HuH-7 (cell line): ENCODE measurements at regions not wholly inside any gene's neighbourhood (a gene's known extent, or its start where the extent isn't known, plus 50 kb on each side); places are given as distances from the start of the nearest gene placed in this dataset.

ENCODE experiments used
- DNase-seq: peaks from one replicate; pipeline ENCODE4 v3.0.0; 2011; ENCODE audit warnings: low spot score

DNA sequence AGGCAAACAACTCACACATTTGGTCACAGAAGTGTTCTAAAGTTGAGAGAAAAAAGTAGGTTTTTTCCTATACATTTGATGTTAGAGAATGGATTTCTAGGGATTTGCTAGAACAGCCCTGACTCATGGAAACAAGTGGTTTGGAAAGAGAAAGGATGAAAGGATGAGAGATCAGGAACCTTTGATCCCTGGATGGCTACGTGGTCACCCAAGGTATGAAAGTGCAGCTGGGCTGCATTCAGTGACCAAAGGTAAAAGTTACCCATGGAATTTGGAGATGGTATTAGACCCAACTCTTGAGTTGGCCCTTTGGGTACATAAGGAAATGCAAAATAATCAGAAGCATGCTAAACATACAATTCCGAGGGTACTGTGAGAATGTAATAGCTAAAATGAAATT is 61.3 kb upstream of the SPIN1 start:
- no peak for DNase-seq

- DNase-seq = no peak
These were observed 62.2 kb upstream of the SPIN1 start for GRCh38 chr9:88326015-88326414.

GRCh38 chr9:88322906-88323566 is 65.2 kb upstream of the SPIN1 start:
- no peak for DNase-seq

DNA sequence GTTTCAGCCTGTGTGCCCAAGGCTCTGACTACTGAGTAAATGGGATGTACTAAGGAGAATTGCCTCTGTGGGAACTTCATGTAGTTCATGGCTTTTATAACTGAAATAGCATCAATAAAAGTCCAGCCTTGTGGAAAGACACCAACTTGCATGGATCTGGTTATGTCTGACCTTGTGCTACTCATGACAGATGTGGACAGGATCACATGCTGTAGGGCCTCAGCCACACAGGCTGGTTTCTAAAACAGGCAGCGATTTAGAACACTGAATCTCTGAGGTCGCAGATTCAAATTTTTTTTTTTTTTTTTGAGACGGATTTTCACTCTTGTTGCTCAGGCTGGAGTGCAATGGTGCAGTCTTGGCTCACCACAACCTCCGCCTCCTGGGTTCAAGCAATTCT is 66.5 kb upstream of the SPIN1 start:
- no peak for DNase-seq

- no peak for DNase-seq
These were observed 67.4 kb upstream of the SPIN1 start for GRCh38 chr9:88320748-88321415.

DNA sequence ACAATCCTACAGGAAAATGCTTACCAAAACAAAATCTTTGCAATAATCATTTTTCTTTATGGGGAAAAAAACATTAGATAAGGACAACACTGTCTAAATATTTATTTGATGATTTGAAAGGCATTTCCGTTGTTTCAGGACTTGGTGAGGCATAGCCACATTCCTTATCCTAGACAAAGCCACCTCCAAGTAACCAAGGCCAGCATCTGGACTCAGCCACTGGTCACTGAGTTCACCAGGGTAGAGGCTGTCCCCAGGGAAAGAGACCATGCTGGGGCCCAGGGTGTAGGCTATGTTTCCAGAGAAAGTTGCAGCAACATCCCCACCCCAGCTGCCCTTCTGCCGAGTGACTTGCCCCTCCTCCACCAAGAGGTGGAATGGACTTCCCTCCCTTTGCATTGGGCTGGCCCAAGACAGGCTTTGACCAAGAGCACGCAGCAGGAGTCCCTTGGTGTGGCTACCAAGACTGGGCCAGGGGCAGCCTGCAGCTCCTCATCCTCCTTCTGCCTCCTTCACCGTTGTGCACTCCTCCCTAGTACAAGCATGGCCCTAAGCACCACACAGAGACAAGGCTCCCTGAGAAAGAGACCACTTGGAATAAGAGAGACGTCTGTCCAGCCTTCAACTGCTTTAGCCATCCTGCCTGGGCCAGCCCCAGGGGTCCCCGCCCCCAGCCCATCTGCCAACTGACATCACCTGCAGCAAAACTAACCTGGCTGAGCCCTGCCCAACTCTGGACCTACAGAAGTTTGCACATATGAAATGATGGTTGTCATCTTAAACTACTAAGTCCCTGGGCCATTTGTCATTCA is 68.1 kb upstream of the SPIN1 start:
- no peak for DNase-seq

DNA sequence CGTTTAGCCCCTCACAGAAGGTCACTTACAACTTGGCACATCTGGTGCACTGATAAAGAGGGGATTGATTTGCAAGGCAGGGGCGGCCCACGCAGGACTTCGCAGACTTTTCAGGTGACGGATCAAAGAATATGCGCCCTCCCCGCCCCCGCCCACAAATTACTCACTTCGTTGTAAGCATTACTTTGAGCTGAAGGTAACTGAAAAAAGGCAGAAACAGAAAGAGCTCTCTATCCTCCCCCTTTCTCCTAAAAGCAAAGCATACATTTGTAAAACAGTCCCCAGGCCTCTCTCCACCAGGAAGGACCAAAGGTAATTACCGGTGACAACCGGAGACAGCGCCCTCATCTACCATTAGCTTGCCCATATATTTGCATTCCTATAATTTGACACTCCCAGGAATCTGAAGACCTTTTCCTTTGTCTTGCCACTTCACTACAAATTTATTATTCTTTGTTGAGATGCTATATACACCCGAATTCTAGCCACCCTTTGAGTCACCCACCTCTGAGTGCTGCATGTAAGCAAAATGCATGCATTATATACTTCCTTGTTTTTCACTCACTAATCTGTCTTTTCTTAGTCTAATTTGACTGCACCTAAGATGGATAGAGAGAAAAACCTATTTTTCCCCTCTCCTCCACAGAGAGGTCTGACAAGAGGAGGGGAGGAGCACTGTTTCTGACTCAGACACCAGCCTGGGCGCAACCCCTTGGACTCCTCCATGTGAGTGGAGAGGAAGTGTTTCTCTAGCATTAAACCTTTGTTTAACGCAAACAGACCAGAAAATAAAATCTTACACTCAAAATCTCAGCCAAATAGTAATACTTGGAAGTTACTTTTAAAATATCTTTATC is 74.7 kb upstream of the SPIN1 start:
- DNase-seq = no peak

GRCh38 chr9:88312517-88313103 is 75.6 kb upstream of the SPIN1 start:
- DNase-seq = no peak

DNA sequence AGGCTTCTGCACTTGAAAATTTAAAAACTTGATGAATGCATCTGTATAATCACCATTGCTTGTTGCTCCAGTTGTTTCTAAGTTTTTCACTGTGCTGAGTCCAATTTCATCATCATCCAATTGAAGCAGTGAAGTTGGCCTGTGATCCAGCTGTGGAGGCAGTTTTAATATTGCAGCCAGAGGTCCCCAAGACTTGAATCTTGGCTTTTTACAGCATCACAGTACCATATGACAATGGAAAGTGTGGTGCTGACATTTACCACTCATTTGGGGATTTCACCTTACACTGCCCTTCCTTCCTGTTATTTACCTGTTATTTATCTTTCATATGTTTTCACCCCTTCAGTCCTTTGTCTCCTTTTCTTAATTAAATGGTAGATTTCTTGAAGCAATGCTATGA is 76.2 kb upstream of the SPIN1 start:
- no peak for DNase-seq

- peak; percentile 17 for DNase-seq
These were observed 77.8 kb upstream of the SPIN1 start for GRCh38 chr9:88310310-88310980.

DNA sequence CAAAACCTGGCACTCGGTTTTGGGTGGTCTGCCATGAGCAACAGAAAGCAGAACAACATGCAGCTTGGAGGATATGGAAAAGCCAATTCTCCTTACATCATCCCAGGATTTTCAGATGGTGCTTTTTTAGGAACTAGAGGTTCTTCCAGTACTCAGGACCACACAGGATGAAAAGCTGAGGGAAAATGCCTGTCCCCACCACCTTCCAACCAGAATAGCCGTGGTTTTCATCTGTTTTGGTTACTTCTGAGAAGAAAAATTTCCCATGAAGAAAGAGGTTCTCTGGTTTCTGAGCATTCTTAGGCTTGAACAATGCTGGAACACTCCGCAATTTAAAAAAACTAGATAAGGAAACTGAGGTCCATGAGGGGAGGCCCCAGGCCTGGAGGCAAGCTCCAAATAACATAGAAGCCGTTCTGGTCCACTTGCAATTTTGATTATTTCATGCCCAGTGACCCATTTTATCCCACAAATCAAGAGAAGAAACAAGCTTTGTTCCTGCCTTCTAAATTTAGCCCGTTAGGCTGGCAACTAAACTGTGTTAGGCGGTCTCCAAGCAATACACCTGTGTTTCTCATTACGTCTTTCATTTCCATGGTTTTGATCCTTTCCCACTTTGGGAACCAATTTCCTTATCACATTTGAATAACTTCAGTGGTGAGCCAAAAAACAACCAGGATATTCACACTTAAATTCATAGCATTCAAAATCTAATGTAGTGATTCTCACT is 79.2 kb upstream of the SPIN1 start:
- DNase-seq = no peak

DNA sequence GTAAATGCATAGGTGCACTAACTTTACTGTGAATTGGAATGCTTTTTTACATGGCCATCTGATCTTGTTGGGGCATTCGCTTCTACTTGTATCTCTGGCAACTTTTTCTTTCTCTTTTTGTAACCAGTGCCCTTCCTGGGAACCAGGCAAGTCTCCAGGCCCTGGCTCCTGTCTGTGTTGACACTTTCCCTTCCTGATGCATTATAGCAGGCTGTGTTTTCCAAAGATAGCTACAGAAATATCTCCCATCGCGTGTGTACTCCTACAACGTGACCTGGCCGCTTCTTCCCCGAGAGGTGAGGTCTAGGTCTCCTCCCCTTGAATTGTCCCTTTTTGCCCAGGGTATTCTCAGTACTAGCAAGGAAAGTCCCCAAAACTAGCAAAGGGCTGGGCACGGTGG is 81.1 kb upstream of the SPIN1 start:
- no peak for DNase-seq

DNA sequence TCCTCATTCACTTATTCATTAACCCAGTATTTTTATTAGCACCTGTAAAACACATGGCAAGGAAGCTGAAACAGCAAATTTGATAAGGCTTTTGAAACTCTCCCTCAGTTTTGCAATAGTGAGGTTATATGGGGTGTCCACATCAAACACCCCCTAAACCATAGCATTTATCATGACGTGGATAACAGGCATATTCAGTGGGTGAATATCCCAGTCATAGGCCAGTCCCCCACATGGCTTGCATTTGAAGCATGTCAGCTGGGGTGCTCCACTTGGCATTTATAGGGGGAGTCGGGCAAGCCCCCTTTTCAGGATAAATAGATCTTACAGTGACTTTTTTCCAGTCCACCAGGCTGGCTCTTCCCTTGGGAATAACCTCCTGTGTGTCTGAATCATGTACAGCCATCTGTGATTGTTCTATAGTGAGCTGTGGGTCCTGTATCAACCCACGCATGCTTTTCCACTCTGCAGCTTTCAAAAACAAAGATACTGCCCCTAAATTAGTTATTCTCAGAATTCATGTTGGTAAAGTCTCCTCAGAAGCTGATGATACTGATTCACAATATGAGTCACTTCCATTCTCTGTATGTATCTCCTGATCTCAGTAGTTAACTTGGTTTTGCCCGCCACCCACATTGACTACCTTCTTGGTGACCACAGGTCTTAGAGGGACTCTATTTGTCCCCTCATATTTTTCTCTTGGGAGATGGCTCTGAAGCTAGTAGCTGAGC is 84.4 kb upstream of the SPIN1 start:
- DNase-seq = no peak

DNA sequence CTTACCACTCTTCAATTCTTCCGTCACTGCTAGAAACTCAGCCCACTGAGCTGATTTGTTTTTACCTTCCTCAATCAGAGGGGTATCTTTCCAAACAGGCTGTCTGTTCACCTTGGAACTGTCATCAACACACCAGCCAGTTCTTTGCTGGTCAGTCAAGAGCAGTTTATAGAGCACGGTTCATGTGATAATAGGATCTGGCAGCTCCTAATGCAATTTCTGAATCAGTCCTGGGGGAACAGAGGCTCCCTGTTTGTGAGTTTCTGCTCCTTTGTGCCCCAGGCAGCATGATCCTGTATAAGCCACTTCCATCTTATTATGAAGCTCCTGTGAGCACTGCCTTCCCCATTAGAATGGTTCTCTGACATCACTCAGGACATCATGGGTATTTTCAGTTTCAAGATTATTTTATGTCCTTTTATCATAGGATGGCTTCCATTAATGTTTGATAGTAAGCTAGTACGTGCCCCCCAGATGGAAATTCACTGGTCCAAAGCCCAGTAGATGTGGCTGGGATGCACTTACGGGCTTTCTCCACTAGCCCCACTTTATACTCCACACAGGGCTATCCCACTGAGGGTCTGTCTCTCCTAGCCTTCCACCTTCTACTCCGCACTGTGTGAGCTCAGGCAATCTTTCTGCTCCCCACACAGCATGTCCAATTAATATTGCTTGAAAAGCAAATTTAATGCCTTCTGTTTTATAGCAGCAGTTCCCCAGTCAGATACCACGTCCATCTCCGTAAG is 85.5 kb upstream of the SPIN1 start:
- DNase-seq = no peak

- DNase-seq = no peak
These were observed 87.7 kb upstream of the SPIN1 start for GRCh38 chr9:88300556-88300955.

DNA sequence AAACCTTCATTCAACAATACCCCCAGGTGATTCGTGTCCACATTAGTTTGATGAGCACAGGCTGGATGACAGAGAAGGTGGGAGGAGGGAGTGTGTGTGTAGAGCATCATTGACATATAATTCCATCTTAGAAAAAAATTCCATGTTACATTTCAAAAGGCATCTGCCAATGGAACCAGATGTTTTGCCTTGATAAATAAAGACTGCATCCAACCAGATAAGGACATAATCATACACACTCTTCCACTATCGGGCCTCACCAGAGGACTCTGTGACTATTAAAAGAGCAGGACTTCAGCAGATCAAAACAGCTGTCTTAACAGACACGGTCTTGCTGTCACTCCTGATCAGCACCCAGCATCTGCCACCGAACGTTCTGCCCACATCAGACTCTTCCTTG is 96.4 kb upstream of the SPIN1 start:
- no peak for DNase-seq

DNA sequence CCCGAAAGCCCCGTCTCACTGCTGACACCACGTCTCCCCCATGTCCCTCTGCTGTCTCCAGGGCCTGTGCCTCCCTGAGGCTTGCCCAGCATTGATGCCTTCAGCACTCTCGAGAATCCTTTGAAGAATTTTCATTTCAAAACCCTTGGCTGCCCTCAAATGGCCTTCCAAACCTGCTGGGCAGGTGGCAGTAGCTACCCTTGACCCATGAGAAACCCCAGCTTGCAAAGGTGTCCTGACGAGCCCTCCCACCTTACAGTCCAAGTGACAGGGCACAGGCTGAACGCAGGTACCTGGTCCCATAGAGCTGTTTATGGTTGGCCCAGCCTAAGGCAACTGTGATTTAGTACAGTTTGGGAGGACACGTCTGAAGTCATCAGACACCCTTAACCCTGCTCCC is 97.2 kb upstream of the SPIN1 start:
- DNase-seq = no peak

DNA sequence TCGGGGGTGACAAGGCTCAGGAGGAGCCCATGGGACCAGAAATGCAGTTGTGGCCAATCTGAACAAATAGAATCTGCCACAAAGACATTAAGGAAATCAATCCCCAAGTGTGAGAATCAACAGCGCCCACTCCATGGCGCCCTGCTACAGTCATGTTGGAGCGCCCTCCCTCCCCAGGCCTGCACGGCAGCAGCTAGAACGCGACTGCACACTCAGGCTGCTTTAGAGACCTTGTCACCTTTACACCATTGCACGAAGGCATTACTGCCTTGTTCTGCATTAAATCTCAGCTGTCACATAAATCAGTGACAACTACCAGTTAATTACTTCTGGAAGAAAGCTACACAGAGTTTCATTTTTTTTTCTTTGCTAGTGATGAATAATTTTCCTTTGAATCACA is 98.7 kb upstream of the SPIN1 start:
- no peak for DNase-seq

DNA sequence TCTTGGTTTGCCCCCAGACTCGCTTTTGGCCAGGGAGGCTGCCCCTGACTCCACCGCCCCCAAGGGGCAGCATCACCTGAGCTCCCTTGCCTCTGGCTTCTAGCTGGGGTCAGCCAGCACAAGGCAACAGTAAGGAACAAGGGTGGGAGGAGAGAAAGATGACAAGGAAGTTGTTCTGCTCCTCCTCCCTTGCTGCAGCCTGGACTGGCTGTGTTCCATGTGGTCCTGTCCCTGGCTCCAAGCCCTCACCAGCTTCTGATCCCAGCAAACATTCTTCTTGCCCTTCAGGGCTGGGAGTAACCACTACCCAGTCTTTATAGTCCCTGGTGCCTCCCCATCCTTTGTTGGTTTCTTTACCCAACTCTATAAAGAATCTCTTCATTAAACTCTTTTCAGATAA is 100.3 kb upstream of the SPIN1 start:
- DNase-seq = no peak
